Astrocyte (in vitro differentiated cells and primary cell): ENCODE measurements at regions not wholly inside any gene's neighbourhood (a gene's known extent, or its start where the extent isn't known, plus 50 kb on each side); places are given as distances from the start of the nearest gene placed in this dataset.

Source experiments
- DNase-seq: peaks from one replicate; pipeline ENCODE4 v3.0.0-alpha.2; 2010; ENCODE audit warnings: low read depth
- FAIRE-seq: peaks from 2 replicates; lab custom pipeline; 2011; peaks lifted over from hg19 to GRCh38; lab: Jason Lieb, UNC
- H2AFZ ChIP-seq: 2 replicates; pipeline ENCODE4 v1.6.0; 2012; ENCODE audit warnings: low read depth, low read length, inconsistent platforms
- H3K27ac ChIP-seq: 2 replicates; pipeline ENCODE4 v1.5.1; 2011; ENCODE audit warnings: low read depth, low read length, inconsistent platforms
- H3K27me3 ChIP-seq: 2 replicates; pipeline ENCODE4 v1.6.0; 2011; ENCODE audit warnings: low read length, inconsistent platforms; ENCODE audit not compliant: insufficient read depth
- H3K36me3 ChIP-seq: 2 replicates; pipeline ENCODE4 v1.5.1; 2011; ENCODE audit warnings: low read length, inconsistent platforms; ENCODE audit not compliant: insufficient read depth
- H3K4me1 ChIP-seq: 2 replicates; pipeline ENCODE4 v1.5.1; 2011; ENCODE audit warnings: low read length, inconsistent platforms; ENCODE audit not compliant: insufficient read depth
- H3K4me2 ChIP-seq: 2 replicates; pipeline ENCODE4 v1.6.0; 2012; ENCODE audit warnings: low read length, inconsistent platforms
- H3K4me3 ChIP-seq: 2 replicates; pipeline ENCODE4 v1.5.1; 2011; ENCODE audit warnings: low read depth, mild to moderate bottlenecking, low read length, inconsistent platforms; ENCODE audit not compliant: insufficient read depth
- H3K79me2 ChIP-seq: 2 replicates; pipeline ENCODE4 v1.6.0; 2012; ENCODE audit warnings: mild to moderate bottlenecking, low read length, inconsistent platforms; ENCODE audit not compliant: insufficient read depth
- H3K9ac ChIP-seq: 2 replicates; pipeline ENCODE4 v1.6.0; 2012; ENCODE audit warnings: mild to moderate bottlenecking, low read length, inconsistent platforms
- H3K9me3 ChIP-seq: 2 replicates; pipeline ENCODE4 v1.5.1; 2012; ENCODE audit warnings: low read depth, mild to moderate bottlenecking, low read length, inconsistent platforms; ENCODE audit not compliant: insufficient read depth
- H4K20me1 ChIP-seq: 2 replicates; pipeline ENCODE4 v1.6.0; 2012; ENCODE audit warnings: low read length, inconsistent platforms; ENCODE audit not compliant: insufficient read depth
- H3K27ac Mint-ChIP-seq: one replicate; pipeline ENCODE4 v1.8.0; 2021; ENCODE audit warnings: mild to moderate bottlenecking, mixed read lengths; ENCODE audit not compliant: unreplicated experiment
- H3K27me3 Mint-ChIP-seq: one replicate; pipeline ENCODE4 v1.8.0; 2021; ENCODE audit warnings: low read depth, mixed read lengths; ENCODE audit not compliant: unreplicated experiment
- H3K36me3 Mint-ChIP-seq: one replicate; pipeline ENCODE4 v1.8.0; 2021; ENCODE audit warnings: low read depth, mixed read lengths; ENCODE audit not compliant: unreplicated experiment
- H3K4me1 Mint-ChIP-seq: one replicate; pipeline ENCODE4 v1.8.0; 2021; ENCODE audit warnings: low read depth, mixed read lengths; ENCODE audit not compliant: unreplicated experiment
- H3K4me3 Mint-ChIP-seq: one replicate; pipeline ENCODE4 v1.8.0; 2021; ENCODE audit warnings: mild to moderate bottlenecking, moderate library complexity, mixed read lengths; ENCODE audit not compliant: unreplicated experiment
- H3K9me3 Mint-ChIP-seq: one replicate; pipeline ENCODE4 v1.8.0; 2021; ENCODE audit warnings: mild to moderate bottlenecking, mixed read lengths; ENCODE audit not compliant: unreplicated experiment
- EZH2 ChIP-seq: IDR thresholded peaks from 2 replicates; pipeline ENCODE4 v1.6.1; 2012; ENCODE audit warnings: mild to moderate bottlenecking, low read length, inconsistent platforms; ENCODE audit not compliant: insufficient read depth
- TF ChIP-seq, protein P1 (sequence below): IDR thresholded peaks from 2 replicates; pipeline ENCODE4 v1.5.1; 2011; ENCODE audit warnings: low read depth, mild to moderate bottlenecking, inconsistent platforms, low read length, moderate library complexity; ENCODE audit not compliant: insufficient read depth

DNA sequence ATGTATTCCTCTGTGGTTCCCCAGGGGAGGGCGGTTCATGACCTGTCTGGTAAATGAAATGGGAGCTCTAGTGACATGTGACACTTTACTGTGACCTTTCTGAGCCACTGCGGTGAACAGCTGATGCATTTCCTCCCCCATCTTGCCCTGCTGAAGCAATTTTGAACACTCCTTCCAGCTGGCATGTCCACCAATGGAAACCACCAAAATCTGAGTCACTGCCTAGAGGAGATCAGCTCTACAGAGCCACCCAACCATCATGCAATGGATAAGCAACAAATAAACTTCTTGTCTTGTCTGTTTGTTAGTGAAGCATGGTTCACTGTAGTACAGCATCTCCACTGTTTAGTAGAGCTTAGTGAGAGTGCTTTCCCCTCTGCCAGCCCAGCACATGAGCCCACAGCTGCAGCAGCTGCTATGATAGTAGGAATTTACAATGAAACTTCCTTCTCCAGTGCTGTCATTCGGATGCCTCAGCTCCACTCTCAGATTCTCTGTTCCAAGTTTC, 479.4 kb downstream of the NTRK3 start:
- no peaks in the 10 kb centered on the region for H3K27me3 Mint-ChIP-seq
- Histone ChIP-seq H4K20me1 (no peaks in the 10 kb centered on the region), H3K4me3 (no peak overlapping the region), H3K27ac (no peak overlapping the region), H2AFZ (peak overlapping the region; percentile 27), H3K9me3 (no peaks in the 10 kb centered on the region), H3K4me2 (peak overlapping the region; percentile 45), H3K9ac (no peak overlapping the region), H3K4me1 (peaks cover 11% of the 10 kb centered on the region), H3K27me3 (no peaks in the 10 kb centered on the region), H3K36me3 (no peaks in the 10 kb centered on the region), H3K79me2 (no peaks in the 10 kb centered on the region)
- no peak overlapping the region for H3K4me3 Mint-ChIP-seq
- DNase-seq (peak; percentile 90), FAIRE-seq (peak; percentile 54)
- H3K36me3 Mint-ChIP-seq = no peaks in the 10 kb centered on the region
- H3K9me3 Mint-ChIP-seq = no peaks in the 10 kb centered on the region
- no peak overlapping the region for H3K27ac Mint-ChIP-seq
- TF ChIP-seq EZH2 = no peak
- TF ChIP-seq, protein P1, sequence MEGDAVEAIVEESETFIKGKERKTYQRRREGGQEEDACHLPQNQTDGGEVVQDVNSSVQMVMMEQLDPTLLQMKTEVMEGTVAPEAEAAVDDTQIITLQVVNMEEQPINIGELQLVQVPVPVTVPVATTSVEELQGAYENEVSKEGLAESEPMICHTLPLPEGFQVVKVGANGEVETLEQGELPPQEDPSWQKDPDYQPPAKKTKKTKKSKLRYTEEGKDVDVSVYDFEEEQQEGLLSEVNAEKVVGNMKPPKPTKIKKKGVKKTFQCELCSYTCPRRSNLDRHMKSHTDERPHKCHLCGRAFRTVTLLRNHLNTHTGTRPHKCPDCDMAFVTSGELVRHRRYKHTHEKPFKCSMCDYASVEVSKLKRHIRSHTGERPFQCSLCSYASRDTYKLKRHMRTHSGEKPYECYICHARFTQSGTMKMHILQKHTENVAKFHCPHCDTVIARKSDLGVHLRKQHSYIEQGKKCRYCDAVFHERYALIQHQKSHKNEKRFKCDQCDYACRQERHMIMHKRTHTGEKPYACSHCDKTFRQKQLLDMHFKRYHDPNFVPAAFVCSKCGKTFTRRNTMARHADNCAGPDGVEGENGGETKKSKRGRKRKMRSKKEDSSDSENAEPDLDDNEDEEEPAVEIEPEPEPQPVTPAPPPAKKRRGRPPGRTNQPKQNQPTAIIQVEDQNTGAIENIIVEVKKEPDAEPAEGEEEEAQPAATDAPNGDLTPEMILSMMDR = no peak
- H3K4me1 Mint-ChIP-seq = peaks cover 9% of the 10 kb centered on the region

DNA sequence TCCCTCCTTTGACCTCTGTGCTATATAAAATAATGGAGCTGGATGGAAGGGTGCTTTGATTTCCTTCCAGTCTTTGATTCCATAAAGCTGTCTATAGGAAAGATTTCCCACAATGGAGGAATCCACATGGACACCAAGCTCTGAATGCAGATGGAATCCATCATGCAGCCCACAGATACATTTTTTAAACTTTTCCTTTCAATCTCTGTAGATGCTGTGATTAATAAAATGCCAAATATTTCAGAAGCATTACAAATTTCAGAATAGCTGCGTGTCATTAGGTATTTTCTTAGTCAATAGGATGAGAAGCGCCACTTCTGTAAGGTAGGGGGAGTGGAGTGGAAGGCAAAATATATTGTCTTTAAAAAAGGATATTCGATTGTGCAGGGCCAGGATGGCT, 489.0 kb downstream of the NTRK3 start:
- peaks cover 10% of the 10 kb centered on the region for H3K9me3 Mint-ChIP-seq
- DNase-seq = no peak
- H3K27ac Mint-ChIP-seq = no peak overlapping the region
- peaks cover 15% of the 10 kb centered on the region for H3K4me1 Mint-ChIP-seq
- Histone ChIP-seq H2AFZ (no peak overlapping the region), H3K36me3 (no peaks in the 10 kb centered on the region), H3K79me2 (no peaks in the 10 kb centered on the region), H3K4me2 (no peak overlapping the region), H3K4me3 (no peak overlapping the region), H3K9me3 (no peaks in the 10 kb centered on the region), H3K9ac (no peak overlapping the region), H3K27me3 (no peaks in the 10 kb centered on the region), H3K27ac (no peak overlapping the region), H4K20me1 (no peaks in the 10 kb centered on the region), H3K4me1 (peaks cover 19% of the 10 kb centered on the region)
- no peak overlapping the region for H3K4me3 Mint-ChIP-seq
- TF ChIP-seq, protein P1 = no peak
- TF ChIP-seq EZH2 = no peak
- peaks cover 2% of the 10 kb centered on the region for H3K36me3 Mint-ChIP-seq
- FAIRE-seq = no peak
- no peaks in the 10 kb centered on the region for H3K27me3 Mint-ChIP-seq

GRCh38 chr15:87764461-87765240, 491.9 kb downstream of the NTRK3 start:
- DNase-seq = peak; percentile 88
- no peaks in the 10 kb centered on the region for H4K20me1 ChIP-seq
- peak overlapping the region; percentile 23 for H2AFZ ChIP-seq
- H3K9ac ChIP-seq = peak overlapping the region; percentile 25
- H3K9me3 ChIP-seq = no peaks in the 10 kb centered on the region
- Mint-ChIP-seq H3K4me1 (peaks cover 18% of the 10 kb centered on the region), H3K9me3 (no peaks in the 10 kb centered on the region), H3K27ac (peak overlapping the region; percentile 86), H3K27me3 (no peaks in the 10 kb centered on the region), H3K36me3 (no peaks in the 10 kb centered on the region), H3K4me3 (no peak overlapping the region)
- H3K79me2 ChIP-seq = no peaks in the 10 kb centered on the region
- peaks cover 19% of the 10 kb centered on the region for H3K4me1 ChIP-seq
- H3K36me3 ChIP-seq = no peaks in the 10 kb centered on the region
- no peaks in the 10 kb centered on the region for H3K27me3 ChIP-seq
- peak overlapping the region; percentile 47 for H3K27ac ChIP-seq
- TF ChIP-seq, protein P1 = no peak
- no peak for TF ChIP-seq EZH2
- no peak overlapping the region for H3K4me3 ChIP-seq
- peak overlapping the region; percentile 44 for H3K4me2 ChIP-seq
- FAIRE-seq = peak; percentile 91
